GM23338 (cell line): ENCODE measurements at regions not wholly inside any gene's neighbourhood (a gene's known extent, or its start where the extent isn't known, plus 50 kb on each side); places are given as distances from the start of the nearest gene placed in this dataset.

Experiments
- ATAC-seq: fragments of 200-7000 bp; cut with Tn5 transposase; 3 replicates; pipeline ENCODE4 v1.9.1; 2020
- DNase-seq: peaks from one replicate; pipeline ENCODE4 v3.0.0-alpha.2; 2015; ENCODE audit warnings: low spot score
- H2AFZ ChIP-seq: fragments of 200-600 bp; sonication (generic); 2 replicates; pipeline ENCODE4 v1.8.0; 2016; ENCODE audit warnings: antibody characterized with exemption, mild to moderate bottlenecking, moderate library complexity
- H3F3A ChIP-seq: fragments of 200-600 bp; sonication (generic); replicated peaks from 2 replicates; pipeline ENCODE4 v1.8.0; 2017; ENCODE audit warnings: antibody characterized with exemption, mixed run types, low read depth
- H3K27ac ChIP-seq: fragments of 200-600 bp; sonication (generic); 2 replicates; pipeline ENCODE4 v1.6.1; 2016; ENCODE audit warnings: low read depth
- H3K27me3 ChIP-seq: fragments of 200-600 bp; sonication (generic); 2 replicates; pipeline ENCODE4 v1.8.0; 2016; ENCODE audit warnings: mild to moderate bottlenecking, mixed run types, moderate library complexity; ENCODE audit not compliant: insufficient read depth
- H3K36me3 ChIP-seq: fragments of 200-600 bp; sonication (generic); 2 replicates; pipeline ENCODE4 v1.8.0; 2016; ENCODE audit warnings: mild to moderate bottlenecking; ENCODE audit not compliant: insufficient read depth
- H3K4me1 ChIP-seq: fragments of 200-600 bp; sonication (generic); 2 replicates; pipeline ENCODE4 v1.8.0; 2016; ENCODE audit warnings: mild to moderate bottlenecking, moderate library complexity; ENCODE audit not compliant: insufficient read depth
- H3K4me2 ChIP-seq: fragments of 200-600 bp; sonication (generic); 2 replicates; pipeline ENCODE4 v1.7.1; 2017; ENCODE audit warnings: mixed run types
- H3K4me3 ChIP-seq: fragments of 200-600 bp; sonication (generic); 2 replicates; pipeline ENCODE4 v1.6.1; 2016; ENCODE audit warnings: mixed run types
- H3K79me2 ChIP-seq: fragments of 200-600 bp; sonication (generic); replicated peaks from 2 replicates; pipeline ENCODE4 v1.8.0; 2017; ENCODE audit warnings: mild to moderate bottlenecking; ENCODE audit not compliant: insufficient read depth
- H3K9me2 ChIP-seq: fragments of 200-600 bp; sonication (generic); 2 replicates; pipeline ENCODE4 v1.8.0; 2017; ENCODE audit not compliant: insufficient read depth
- H4K20me1 ChIP-seq: fragments of 200-600 bp; sonication (generic); replicated peaks from 2 replicates; pipeline ENCODE4 v1.8.0; 2017; ENCODE audit warnings: mild to moderate bottlenecking; ENCODE audit not compliant: insufficient read depth
- H3K27ac Mint-ChIP-seq: 2 replicates; pipeline ENCODE4 v1.8.0; 2020; ENCODE audit warnings: inconsistent platforms, mild to moderate bottlenecking, moderate library complexity, mixed read lengths
- H3K27me3 Mint-ChIP-seq: 3 replicates; pipeline ENCODE4 v1.8.0; 2022; ENCODE audit warnings: low read depth, mild to moderate bottlenecking, moderate library complexity, mixed read lengths, inconsistent platforms; ENCODE audit not compliant: insufficient read depth, poor library complexity
- H3K36me3 Mint-ChIP-seq: 3 replicates; pipeline ENCODE4 v1.8.0; 2021; ENCODE audit warnings: low read depth, mild to moderate bottlenecking, inconsistent platforms, moderate library complexity, mixed read lengths
- H3K4me1 Mint-ChIP-seq: 3 replicates; pipeline ENCODE4 v1.8.0; 2020; ENCODE audit warnings: mild to moderate bottlenecking, inconsistent platforms, mixed read lengths
- H3K4me3 Mint-ChIP-seq: 3 replicates; pipeline ENCODE4 v1.8.0; 2021; ENCODE audit warnings: moderate library complexity, mild to moderate bottlenecking, inconsistent platforms, mixed read lengths
- H3K9me3 Mint-ChIP-seq: 3 replicates; pipeline ENCODE4 v1.8.0; 2020; ENCODE audit warnings: moderate library complexity, mild to moderate bottlenecking, inconsistent platforms, mixed read lengths
- CREB1 ChIP-seq: fragments of 250-450 bp; sonication (Bioruptor Pico); IDR thresholded peaks from 2 replicates; pipeline ENCODE4 v1.5.0; 2020; ENCODE audit warnings: low read depth, mild to moderate bottlenecking, moderate library complexity
- EZH2 ChIP-seq: fragments of 200-600 bp; sonication (generic); IDR thresholded peaks from one replicate; pipeline ENCODE4 v1.8.0; 2017; ENCODE audit warnings: antibody characterized with exemption, mild to moderate bottlenecking, low read depth; ENCODE audit not compliant: unreplicated experiment
- EZH2phosphoT487 ChIP-seq: fragments of 200-600 bp; sonication (generic); IDR thresholded peaks from one replicate; pipeline ENCODE4 v1.8.1; 2018; ENCODE audit warnings: antibody characterized with exemption; ENCODE audit not compliant: unreplicated experiment
- JUNB ChIP-seq: IDR thresholded peaks from one replicate; pipeline ENCODE4 v1.6.1; 2016; ENCODE audit warnings: antibody characterized with exemption; ENCODE audit not compliant: unreplicated experiment
- NANOG ChIP-seq: IDR thresholded peaks from 2 replicates; pipeline ENCODE4 v1.6.1; 2016; ENCODE audit warnings: antibody characterized with exemption, borderline replicate concordance
- POLR2AphosphoS5 ChIP-seq: IDR thresholded peaks from 2 replicates; pipeline ENCODE4 v1.6.1; 2016; ENCODE audit warnings: antibody characterized with exemption, low read depth
- STAT1 ChIP-seq: IDR thresholded peaks from one replicate; pipeline ENCODE4 v1.6.1; 2016; ENCODE audit warnings: antibody characterized with exemption; ENCODE audit not compliant: unreplicated experiment
- ZNF114 ChIP-seq: fragments of 250-450 bp; sonication (Bioruptor Pico); IDR thresholded peaks from 2 replicates; pipeline ENCODE4 v1.5.0; 2020; ENCODE audit warnings: mild to moderate bottlenecking, moderate library complexity
- TF ChIP-seq, protein P1 (sequence below), 2 experiments: fragments of 200-600 bp in 1 of 2; sonication (generic) in 1 of 2; conservative IDR thresholded peaks; 2 replicates each; pipeline versions ENCODE4 v1.5.1 to v1.6.1; 2016 to 2017; ENCODE audit warnings: antibody characterized with exemption in 2 of 2, low read depth in 2 of 2, mild to moderate bottlenecking in 2 of 2, moderate library complexity in 1 of 2
- TF ChIP-seq, protein P2 (sequence below): IDR thresholded peaks from 2 replicates; pipeline ENCODE4 v1.6.1; 2016; ENCODE audit warnings: antibody characterized with exemption
- TF ChIP-seq, protein P3 (sequence below): IDR thresholded peaks from one replicate; pipeline ENCODE4 v1.6.1; 2018; ENCODE audit warnings: antibody characterized with exemption; ENCODE audit not compliant: unreplicated experiment

- TF ChIP-seq, protein P1, sequence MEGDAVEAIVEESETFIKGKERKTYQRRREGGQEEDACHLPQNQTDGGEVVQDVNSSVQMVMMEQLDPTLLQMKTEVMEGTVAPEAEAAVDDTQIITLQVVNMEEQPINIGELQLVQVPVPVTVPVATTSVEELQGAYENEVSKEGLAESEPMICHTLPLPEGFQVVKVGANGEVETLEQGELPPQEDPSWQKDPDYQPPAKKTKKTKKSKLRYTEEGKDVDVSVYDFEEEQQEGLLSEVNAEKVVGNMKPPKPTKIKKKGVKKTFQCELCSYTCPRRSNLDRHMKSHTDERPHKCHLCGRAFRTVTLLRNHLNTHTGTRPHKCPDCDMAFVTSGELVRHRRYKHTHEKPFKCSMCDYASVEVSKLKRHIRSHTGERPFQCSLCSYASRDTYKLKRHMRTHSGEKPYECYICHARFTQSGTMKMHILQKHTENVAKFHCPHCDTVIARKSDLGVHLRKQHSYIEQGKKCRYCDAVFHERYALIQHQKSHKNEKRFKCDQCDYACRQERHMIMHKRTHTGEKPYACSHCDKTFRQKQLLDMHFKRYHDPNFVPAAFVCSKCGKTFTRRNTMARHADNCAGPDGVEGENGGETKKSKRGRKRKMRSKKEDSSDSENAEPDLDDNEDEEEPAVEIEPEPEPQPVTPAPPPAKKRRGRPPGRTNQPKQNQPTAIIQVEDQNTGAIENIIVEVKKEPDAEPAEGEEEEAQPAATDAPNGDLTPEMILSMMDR (conservative IDR thresholded peaks at IDR 0.05; ENCODE audit: low read depth in 2 of 2), result no peak
Observed at GRCh38 chr14:49287004-49287403, 299.2 kb downstream of the RPS29 start (continued).

GRCh38 chr14:49286257-49286983 lies 299.8 kb downstream of the RPS29 start:
- H3F3A ChIP-seq, result no peaks in the 10 kb centered on the region
- H3K27ac ChIP-seq, result no peak overlapping the region
- no peaks in the 10 kb centered on the region for H3K27me3 ChIP-seq
- H3K4me3 ChIP-seq, result no peak overlapping the region
- Mint-ChIP-seq H3K9me3 (no peaks in the 10 kb centered on the region), H3K27ac (no peak overlapping the region), H3K36me3 (no peaks in the 10 kb centered on the region), H3K27me3 (no peaks in the 10 kb centered on the region), H3K4me1 (peaks cover 12% of the 10 kb centered on the region; the same call in 2 of the 3 replicates), H3K4me3 (no peak overlapping the region)
- DNase-seq (no peak), ATAC-seq (no peak)
- no peaks in the 10 kb centered on the region for H4K20me1 ChIP-seq
- no peak overlapping the region for H2AFZ ChIP-seq
- no peaks in the 10 kb centered on the region for H3K79me2 ChIP-seq
- no peaks in the 10 kb centered on the region for H3K36me3 ChIP-seq
- H3K4me1 ChIP-seq, result no peaks in the 10 kb centered on the region
- no peak overlapping the region for H3K4me2 ChIP-seq
- no peaks in the 10 kb centered on the region for H3K9me2 ChIP-seq
- TF ChIP-seq, protein P1 (conservative IDR thresholded peaks at IDR 0.05; ENCODE audit: low read depth in 2 of 2), result no peak
- TF ChIP-seq, protein P2, sequence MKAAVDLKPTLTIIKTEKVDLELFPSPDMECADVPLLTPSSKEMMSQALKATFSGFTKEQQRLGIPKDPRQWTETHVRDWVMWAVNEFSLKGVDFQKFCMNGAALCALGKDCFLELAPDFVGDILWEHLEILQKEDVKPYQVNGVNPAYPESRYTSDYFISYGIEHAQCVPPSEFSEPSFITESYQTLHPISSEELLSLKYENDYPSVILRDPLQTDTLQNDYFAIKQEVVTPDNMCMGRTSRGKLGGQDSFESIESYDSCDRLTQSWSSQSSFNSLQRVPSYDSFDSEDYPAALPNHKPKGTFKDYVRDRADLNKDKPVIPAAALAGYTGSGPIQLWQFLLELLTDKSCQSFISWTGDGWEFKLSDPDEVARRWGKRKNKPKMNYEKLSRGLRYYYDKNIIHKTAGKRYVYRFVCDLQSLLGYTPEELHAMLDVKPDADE, result no peak
- no peak for TF ChIP-seq ZNF114
- TF ChIP-seq STAT1, result no peak
- no peak for TF ChIP-seq CREB1 (CRISPR knock-in tag)
- TF ChIP-seq, protein P3, sequence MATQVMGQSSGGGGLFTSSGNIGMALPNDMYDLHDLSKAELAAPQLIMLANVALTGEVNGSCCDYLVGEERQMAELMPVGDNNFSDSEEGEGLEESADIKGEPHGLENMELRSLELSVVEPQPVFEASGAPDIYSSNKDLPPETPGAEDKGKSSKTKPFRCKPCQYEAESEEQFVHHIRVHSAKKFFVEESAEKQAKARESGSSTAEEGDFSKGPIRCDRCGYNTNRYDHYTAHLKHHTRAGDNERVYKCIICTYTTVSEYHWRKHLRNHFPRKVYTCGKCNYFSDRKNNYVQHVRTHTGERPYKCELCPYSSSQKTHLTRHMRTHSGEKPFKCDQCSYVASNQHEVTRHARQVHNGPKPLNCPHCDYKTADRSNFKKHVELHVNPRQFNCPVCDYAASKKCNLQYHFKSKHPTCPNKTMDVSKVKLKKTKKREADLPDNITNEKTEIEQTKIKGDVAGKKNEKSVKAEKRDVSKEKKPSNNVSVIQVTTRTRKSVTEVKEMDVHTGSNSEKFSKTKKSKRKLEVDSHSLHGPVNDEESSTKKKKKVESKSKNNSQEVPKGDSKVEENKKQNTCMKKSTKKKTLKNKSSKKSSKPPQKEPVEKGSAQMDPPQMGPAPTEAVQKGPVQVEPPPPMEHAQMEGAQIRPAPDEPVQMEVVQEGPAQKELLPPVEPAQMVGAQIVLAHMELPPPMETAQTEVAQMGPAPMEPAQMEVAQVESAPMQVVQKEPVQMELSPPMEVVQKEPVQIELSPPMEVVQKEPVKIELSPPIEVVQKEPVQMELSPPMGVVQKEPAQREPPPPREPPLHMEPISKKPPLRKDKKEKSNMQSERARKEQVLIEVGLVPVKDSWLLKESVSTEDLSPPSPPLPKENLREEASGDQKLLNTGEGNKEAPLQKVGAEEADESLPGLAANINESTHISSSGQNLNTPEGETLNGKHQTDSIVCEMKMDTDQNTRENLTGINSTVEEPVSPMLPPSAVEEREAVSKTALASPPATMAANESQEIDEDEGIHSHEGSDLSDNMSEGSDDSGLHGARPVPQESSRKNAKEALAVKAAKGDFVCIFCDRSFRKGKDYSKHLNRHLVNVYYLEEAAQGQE, result no peak
- no peak for TF ChIP-seq EZH2phosphoT487
- no peak for TF ChIP-seq JUNB
- no peak for TF ChIP-seq NANOG
- TF ChIP-seq EZH2, result no peak
- no peak for TF ChIP-seq POLR2AphosphoS5
